HCT116 (cell line): ENCODE measurements at regions not wholly inside any gene's neighbourhood (a gene's known extent, or its start where the extent isn't known, plus 50 kb on each side); places are given as distances from the start of the nearest gene placed in this dataset.

Source experiments
- ATAC-seq: fragments of 200-7000 bp; cut with Tn5 transposase; 2 replicates; pipeline ENCODE4 v1.9.1; 2020; ENCODE audit warnings: mild to moderate bottlenecking, moderate library complexity
- BruUV-seq: library from RNA; stranded (reverse); fragments of 400-500 nt; replicated peaks from 2 replicates; lab custom pipeline; 2021; lab: Mats Ljungman, UMichigan
- CTCF ChIA-PET: fragments of 300-600 bp; sonication (Branson Sonifier 250); formaldehyde crosslinking; loops from one replicate; lab custom pipeline; 2021; ENCODE audit warnings: antibody characterized with exemption; lab: Charles Lee
- POLR2A ChIA-PET: fragments of 300-600, 350-600 bp; sonication (Branson Sonifier 250); formaldehyde crosslinking; loops from one replicate; lab custom pipeline; 2021; ENCODE audit warnings: antibody characterized with exemption; lab: Charles Lee
- RAD21 ChIA-PET, 2 experiments: fragments of 300-600 bp; sonication (Branson Sonifier 250); formaldehyde crosslinking; loops; one replicate each; lab custom pipeline; 2023; ENCODE audit warnings: low total read pairs in 2 of 2; ENCODE audit not compliant: uncharacterized antibody in 2 of 2, unreplicated experiment in 2 of 2, low non-redundant PET in 1 of 2; lab: Charles Lee
- DNase-seq: peaks from one replicate; pipeline ENCODE4 v3.0.0-alpha.2; 2010; ENCODE audit warnings: low read depth, low spot score
- H2AFZ ChIP-seq: fragments of 200-600 bp; shearing (Covaris generic), sonication (generic); 2 replicates; pipeline ENCODE4 v1.6.1; 2017; ENCODE audit warnings: low read depth, mixed run types, mixed read lengths, antibody characterized with exemption, low read length; ENCODE audit not compliant: poor library complexity, severe bottlenecking
- H3K27ac ChIP-seq: 2 replicates; pipeline ENCODE4 v1.5.1; 2012; ENCODE audit warnings: low read depth, low read length
- H3K27me3 ChIP-seq: fragments of 200-600 bp; sonication (generic); 2 replicates; pipeline ENCODE4 v1.6.1; 2016; ENCODE audit warnings: mixed run types, low read length, mixed read lengths; ENCODE audit not compliant: insufficient read depth
- H3K36me3 ChIP-seq, 2 experiments: fragments of 200-500 bp in 1 of 2; fragments of 200-600 bp in 1 of 2; sonication (Bioruptor generic) in 1 of 2; sonication (generic) in 1 of 2; 2 replicates each; pipeline versions ENCODE4 v1.5.1 to v1.6.1; 2014 to 2016; ENCODE audit warnings: low read length in 2 of 2, inconsistent platforms in 1 of 2, mixed read lengths in 1 of 2, mixed run types in 1 of 2; ENCODE audit not compliant: insufficient read depth in 2 of 2, control insufficient read depth in 1 of 2
- H3K4me1 ChIP-seq, 2 experiments: fragments of 200-600 bp in 1 of 2; sonication (generic) in 1 of 2; 2 replicates each; pipeline versions ENCODE4 v1.5.1 to v1.6.1; 2012 to 2017; ENCODE audit warnings: low read length in 2 of 2, inconsistent platforms in 1 of 2, mild to moderate bottlenecking in 1 of 2, mixed read lengths in 1 of 2, mixed run types in 1 of 2, moderate library complexity in 1 of 2; ENCODE audit not compliant: insufficient read depth in 2 of 2, control insufficient read depth in 1 of 2
- H3K4me2 ChIP-seq: fragments of 200-600 bp; sonication (generic); 2 replicates; pipeline ENCODE4 v1.6.1; 2017; ENCODE audit warnings: mixed run types, low read length, mixed read lengths
- H3K4me3 ChIP-seq, 2 experiments: fragments of 200-600 bp in 1 of 2; sonication (generic) in 1 of 2; replicated peaks in 1 of 2; 2 replicates each; pipeline ENCODE4 v1.5.1; 2011 to 2016; ENCODE audit warnings: low read length in 2 of 2, control low read depth in 1 of 2, low read depth in 1 of 2, mild to moderate bottlenecking in 1 of 2, mixed read lengths in 1 of 2, mixed run types in 1 of 2
- H3K79me2 ChIP-seq: fragments of 200-600 bp; sonication (generic); 2 replicates; pipeline ENCODE4 v1.6.1; 2017; ENCODE audit warnings: mild to moderate bottlenecking, mixed run types, low read length, moderate library complexity, mixed read lengths; ENCODE audit not compliant: insufficient read depth
- H3K9ac ChIP-seq: fragments of 200-600 bp; sonication (generic); 2 replicates; pipeline ENCODE4 v1.6.1; 2016; ENCODE audit warnings: low read length, mixed read lengths
- H3K9me2 ChIP-seq: fragments of 200-600 bp; sonication (generic), shearing (Covaris generic); 2 replicates; pipeline ENCODE4 v1.6.1; 2017; ENCODE audit warnings: mixed run types, mild to moderate bottlenecking, moderate library complexity; ENCODE audit not compliant: insufficient read depth
- H3K9me3 ChIP-seq, 2 experiments: fragments of 200-500 bp in 1 of 2; fragments of 200-600 bp in 1 of 2; sonication (Bioruptor generic) in 1 of 2; sonication (generic) in 1 of 2; 2 replicates each; pipeline ENCODE4 v1.6.1; 2014 to 2017; ENCODE audit warnings: low read length in 2 of 2, mixed read lengths in 2 of 2, inconsistent platforms in 1 of 2, low read depth in 1 of 2, mild to moderate bottlenecking in 1 of 2, mixed run types in 1 of 2, moderate library complexity in 1 of 2; ENCODE audit not compliant: control insufficient read depth in 1 of 2, insufficient read depth in 1 of 2
- H4K20me1 ChIP-seq: fragments of 200-600 bp; sonication (generic), shearing (Covaris generic); 2 replicates; pipeline ENCODE4 v1.6.1; 2017; ENCODE audit warnings: mixed run types, mild to moderate bottlenecking, moderate library complexity; ENCODE audit not compliant: insufficient read depth
- ATF3 ChIP-seq: IDR thresholded peaks from 2 replicates; pipeline ENCODE4 v1.6.1; 2012
- CEBPB ChIP-seq: IDR thresholded peaks from 2 replicates; pipeline ENCODE4 v1.6.1; 2012; ENCODE audit warnings: low read depth
- CTCF ChIP-seq, 3 experiments: fragments of 200-600 bp in 1 of 3; sonication (generic) in 1 of 3; IDR thresholded peaks in 2 of 3; conservative IDR thresholded peaks in 1 of 3; 2 replicates each; pipeline ENCODE4 v1.5.1; 2012 to 2017; ENCODE audit warnings: low read depth in 2 of 3, low read length in 2 of 3, antibody characterized with exemption in 1 of 3, borderline replicate concordance in 1 of 3, control low read depth in 1 of 3, mild to moderate bottlenecking in 1 of 3, mixed read lengths in 1 of 3, mixed run types in 1 of 3, moderate library complexity in 1 of 3; ENCODE audit not compliant: insufficient read depth in 1 of 3
- EGR1 ChIP-seq: IDR thresholded peaks from 2 replicates; pipeline ENCODE4 v1.6.1; 2012; ENCODE audit warnings: low read depth
- EZH2 ChIP-seq: fragments of 200-600 bp; sonication (generic); IDR thresholded peaks from 2 replicates; pipeline ENCODE4 v1.6.1; 2017; ENCODE audit warnings: antibody characterized with exemption, mixed run types
- EZH2phosphoT487 ChIP-seq: fragments of 200-600 bp; IDR thresholded peaks from 2 replicates; pipeline ENCODE4 v1.6.1; 2018; ENCODE audit warnings: antibody characterized with exemption, borderline replicate concordance
- FOSL1 ChIP-seq: IDR thresholded peaks from 2 replicates; pipeline ENCODE4 v1.6.1; 2012; ENCODE audit warnings: low read depth
- JUND ChIP-seq: IDR thresholded peaks from 2 replicates; pipeline ENCODE4 v1.6.1; 2012
- POLR2A ChIP-seq: IDR thresholded peaks from 2 replicates; pipeline ENCODE4 v1.7.0; 2011; ENCODE audit warnings: borderline replicate concordance; ENCODE audit not compliant: insufficient read depth, insufficient read length; ENCODE audit errors: extremely low read depth
- SIN3A ChIP-seq: IDR thresholded peaks from 2 replicates; pipeline ENCODE4 v1.6.1; 2012; ENCODE audit warnings: low read depth
- SP1 ChIP-seq: IDR thresholded peaks from 2 replicates; pipeline ENCODE4 v1.6.1; 2012; ENCODE audit warnings: low read depth
- intact Hi-C: fragments of 100-400 bp; cut with micrococcal nuclease; formaldehyde crosslinking; loops from 2 replicates; pipeline ENCODE4 v1.10.0; 2022

- RAD21 ChIA-PET: no interaction called here
- no peak for DNase-seq
- Histone ChIP-seq H3K9ac (no peak overlapping the region), H3K79me2 (no peaks in the 10 kb centered on the region), H3K36me3 (no peaks in the 10 kb centered on the region), H3K9me2 (no peaks in the 10 kb centered on the region), H4K20me1 (no peaks in the 10 kb centered on the region), H3K4me2 (no peak overlapping the region)
- intact Hi-C loops: no loop called here
- POLR2A ChIA-PET: no interaction called here
- BruUV-seq: no TSS peak
- no peak for ATAC-seq
- CTCF ChIA-PET: no interaction called here
- TF ChIP-seq SIN3A (no peak), FOSL1 (no peak), SP1 (no peak), CEBPB (no peak), CTCF (IDR thresholded peaks at IDR 0.05 in 2 of 3, conservative IDR thresholded peaks at IDR 0.05 in 1 of 3; ENCODE audit: borderline replicate concordance in 1 of 3, insufficient read depth in 1 of 3, low read depth in 2 of 3, low read length in 2 of 3) (no peak), ATF3 (no peak), EGR1 (no peak), EZH2phosphoT487 (no peak)
- TF ChIP-seq, all 23 proteins: peak for 0
- Histone ChIP-seq H3K27me3 (no peaks in the 10 kb centered on the region), H3K4me3 (no peak overlapping the region), H3K9me3 (no peaks in the 10 kb centered on the region), H2AFZ (no peak overlapping the region), H3K4me1 (no peaks in the 10 kb centered on the region), H3K27ac (no peak overlapping the region)
These were observed 617.0 kb upstream of the NR5A2 start for GRCh38 chr1:199410462-199410861.

- TF ChIP-seq JUND (no peak), EZH2 (no peak), SP1 (no peak), POLR2A (no peak)
- BruUV-seq: no TSS peak
These were observed 616.0 kb upstream of the NR5A2 start for GRCh38 chr1:199411506-199411905.

More at GRCh38 chr1:199411506-199411905, 616.0 kb upstream of the NR5A2 start:
- no peaks in the 10 kb centered on the region for H3K4me1 ChIP-seq
- no peaks in the 10 kb centered on the region for H3K27me3 ChIP-seq
- no peak overlapping the region for H2AFZ ChIP-seq
- ATAC-seq (no peak), DNase-seq (no peak)
- H3K9ac ChIP-seq: no peak overlapping the region
- H3K27ac ChIP-seq: no peak overlapping the region
- no peak overlapping the region for H3K4me2 ChIP-seq
- ChIA-PET RAD21 (no interaction called here), CTCF (no interaction called here), POLR2A (no interaction called here)
- intact Hi-C loops: no loop called here
- no peaks in the 10 kb centered on the region for H3K9me3 ChIP-seq
- H4K20me1 ChIP-seq: no peaks in the 10 kb centered on the region
- H3K4me3 ChIP-seq: no peak overlapping the region
- no peaks in the 10 kb centered on the region for H3K9me2 ChIP-seq
- H3K36me3 ChIP-seq: no peaks in the 10 kb centered on the region
- H3K79me2 ChIP-seq: no peaks in the 10 kb centered on the region
